ENCODE measurements at regions not wholly inside any gene's neighbourhood (a gene's known extent, or its start where the extent isn't known, plus 50 kb on each side); places are given as distances from the start of the nearest gene placed in this dataset.

- no peak overlapping the region for H2BK5ac ChIP-seq (ENCODE audit: low read length)
- WGBS, 2 donors (ENCODE audit: extremely low coverage in 2 of 2, insufficient read length in 2 of 2, insufficient replicate concordance in 1 of 2), result no CpG with 5 or more reads among the region's 4 CpGs
- peaks cover 0 to 2% of the 10 kb centered on the region in 2 donors for H3K4me1 ChIP-seq (ENCODE audit: control insufficient read depth in 2 of 2, insufficient read depth in 1 of 2, low read depth in 1 of 2, low read length in 2 of 2)
- no peak overlapping the region for H2BK120ac ChIP-seq (ENCODE audit: low read depth, low read length)
- H3K4me2 ChIP-seq (ENCODE audit: insufficient read depth, low read length, poor library complexity, severe bottlenecking), result no peak overlapping the region
- no peaks in the 10 kb centered on the region for H3K36me3 ChIP-seq (replicated peaks in 1 of 2; ENCODE audit: control insufficient read depth in 2 of 2, insufficient read depth in 2 of 2, low read length in 2 of 2)
- no peaks in the 10 kb centered on the region for H3K9me3 ChIP-seq (replicated peaks in 1 of 2; ENCODE audit: control insufficient read depth in 2 of 2, insufficient read depth in 1 of 2, low read depth in 1 of 2, low read length in 2 of 2)
- H2AK5ac ChIP-seq (ENCODE audit: low read depth, low read length), result no peak overlapping the region
- no peak overlapping the region for H3K9ac ChIP-seq (ENCODE audit: low read depth, low read length, poor library complexity)
- no peak overlapping the region for H2AFZ ChIP-seq (ENCODE audit: low read length)
- no peak overlapping the region for H3K4ac ChIP-seq (ENCODE audit: low read length)
- H2BK15ac ChIP-seq (ENCODE audit: low read length), result no peak overlapping the region
- no peak for DNase-seq (ENCODE audit: low spot score)
- no peaks in the 10 kb centered on the region for H3K27me3 ChIP-seq (ENCODE audit: control insufficient read depth in 3 of 3, insufficient read depth in 3 of 3, low read depth in 1 of 3, low read length in 3 of 3)
- H3K4me3 ChIP-seq (ENCODE audit: low read length in 2 of 2), result no peak overlapping the region
- no peak overlapping the region for H2BK12ac ChIP-seq (ENCODE audit: low read length)
- H3K14ac ChIP-seq (ENCODE audit: low read length), result no peak overlapping the region
- no peak overlapping the region for H3K18ac ChIP-seq (ENCODE audit: low read length)
- no peak overlapping the region for H4K91ac ChIP-seq (ENCODE audit: low read depth, low read length, poor library complexity)
- H3K79me1 ChIP-seq (ENCODE audit: low read depth, low read length), result no peaks in the 10 kb centered on the region
- no peak overlapping the region for H4K8ac ChIP-seq (ENCODE audit: low read depth, low read length)
- no peak overlapping the region for H3K23ac ChIP-seq (ENCODE audit: low read depth, low read length, poor library complexity)
- no peak overlapping the region for H3K27ac ChIP-seq (replicated peaks; ENCODE audit: low read length)
Measured at GRCh38 chr4:181581983-181582382, 661.2 kb upstream of the TENM3 start.

- H4K91ac ChIP-seq (ENCODE audit: low read depth, low read length, poor library complexity), result no peak overlapping the region
- H3K14ac ChIP-seq (ENCODE audit: low read length), result no peak overlapping the region
- H3K4me1 ChIP-seq (ENCODE audit: control insufficient read depth in 2 of 2, insufficient read depth in 1 of 2, low read depth in 1 of 2, low read length in 2 of 2), result peaks cover 0 to 2% of the 10 kb centered on the region in 2 donors
- H2BK15ac ChIP-seq (ENCODE audit: low read length), result no peak overlapping the region
- H3K18ac ChIP-seq (ENCODE audit: low read length), result no peak overlapping the region
- H3K4me2 ChIP-seq (ENCODE audit: insufficient read depth, low read length, poor library complexity, severe bottlenecking), result no peak overlapping the region
- no peak overlapping the region for H3K4me3 ChIP-seq (ENCODE audit: low read length in 2 of 2)
- H2AK5ac ChIP-seq (ENCODE audit: low read depth, low read length), result no peak overlapping the region
- H2BK120ac ChIP-seq (ENCODE audit: low read depth, low read length), result no peak overlapping the region
- DNase-seq (ENCODE audit: low spot score), result no peak
- no CpG with 5 or more reads among the region's 4 CpGs for WGBS, 2 donors (ENCODE audit: extremely low coverage in 2 of 2, insufficient read length in 2 of 2, insufficient replicate concordance in 1 of 2)
- no peak overlapping the region for H2BK5ac ChIP-seq (ENCODE audit: low read length)
- no peaks in the 10 kb centered on the region for H3K79me1 ChIP-seq (ENCODE audit: low read depth, low read length)
- H4K8ac ChIP-seq (ENCODE audit: low read depth, low read length), result no peak overlapping the region
- no peaks in the 10 kb centered on the region for H3K27me3 ChIP-seq (ENCODE audit: control insufficient read depth in 3 of 3, insufficient read depth in 3 of 3, low read depth in 1 of 3, low read length in 3 of 3)
- H3K36me3 ChIP-seq (replicated peaks in 1 of 2; ENCODE audit: control insufficient read depth in 2 of 2, insufficient read depth in 2 of 2, low read length in 2 of 2), result no peaks in the 10 kb centered on the region
- H3K27ac ChIP-seq (replicated peaks; ENCODE audit: low read length), result no peak overlapping the region
- H3K9me3 ChIP-seq (replicated peaks in 1 of 2; ENCODE audit: control insufficient read depth in 2 of 2, insufficient read depth in 1 of 2, low read depth in 1 of 2, low read length in 2 of 2), result no peaks in the 10 kb centered on the region
- no peak overlapping the region for H2AFZ ChIP-seq (ENCODE audit: low read length)
- H3K4ac ChIP-seq (ENCODE audit: low read length), result no peak overlapping the region
- no peak overlapping the region for H3K23ac ChIP-seq (ENCODE audit: low read depth, low read length, poor library complexity)
- H3K9ac ChIP-seq (ENCODE audit: low read depth, low read length, poor library complexity), result no peak overlapping the region
- H2BK12ac ChIP-seq (ENCODE audit: low read length), result no peak overlapping the region
Measured at GRCh38 chr4:181582595-181582994, 660.6 kb upstream of the TENM3 start.

GRCh38 chr4:181588733-181589302 is 654.4 kb upstream of the TENM3 start:
- Histone ChIP-seq H2AK5ac (ENCODE audit: low read depth, low read length) (no peak overlapping the region), H3K27me3 (ENCODE audit: control insufficient read depth in 3 of 3, insufficient read depth in 3 of 3, low read depth in 1 of 3, low read length in 3 of 3) (no peaks in the 10 kb centered on the region), H3K9ac (ENCODE audit: low read depth, low read length, poor library complexity) (no peak overlapping the region), H3K4me2 (ENCODE audit: insufficient read depth, low read length, poor library complexity, severe bottlenecking) (no peak overlapping the region), H3K36me3 (replicated peaks in 1 of 2; ENCODE audit: control insufficient read depth in 2 of 2, insufficient read depth in 2 of 2, low read length in 2 of 2) (no peaks in the 10 kb centered on the region), H4K8ac (ENCODE audit: low read depth, low read length) (no peak overlapping the region), H2AFZ (ENCODE audit: low read length) (no peak overlapping the region), H3K9me3 (replicated peaks in 1 of 2; ENCODE audit: control insufficient read depth in 2 of 2, insufficient read depth in 1 of 2, low read depth in 1 of 2, low read length in 2 of 2) (no peaks in the 10 kb centered on the region), H4K91ac (ENCODE audit: low read depth, low read length, poor library complexity) (no peak overlapping the region), H3K4me3 (ENCODE audit: low read length in 2 of 2) (no peak overlapping the region), H3K23ac (ENCODE audit: low read depth, low read length, poor library complexity) (no peak overlapping the region), H2BK120ac (ENCODE audit: low read depth, low read length) (no peak overlapping the region), H2BK15ac (ENCODE audit: low read length) (no peak overlapping the region), H3K14ac (ENCODE audit: low read length) (no peak overlapping the region), H3K18ac (ENCODE audit: low read length) (no peak overlapping the region), H3K79me1 (ENCODE audit: low read depth, low read length) (no peaks in the 10 kb centered on the region), H2BK12ac (ENCODE audit: low read length) (no peak overlapping the region), H2BK5ac (ENCODE audit: low read length) (no peak overlapping the region), H3K27ac (replicated peaks; ENCODE audit: low read length) (no peak overlapping the region), H3K4ac (ENCODE audit: low read length) (no peak overlapping the region), H3K4me1 (ENCODE audit: control insufficient read depth in 2 of 2, insufficient read depth in 1 of 2, low read depth in 1 of 2, low read length in 2 of 2) (peaks cover 0 to 5% of the 10 kb centered on the region in 2 donors)
- DNase-seq (ENCODE audit: low spot score), result no peak
- WGBS, 2 donors (ENCODE audit: extremely low coverage in 2 of 2, insufficient read length in 2 of 2, insufficient replicate concordance in 1 of 2), result no CpG with 5 or more reads among the region's 4 CpGs

GRCh38 chr4:181592221-181592745 is 650.9 kb upstream of the TENM3 start:
- H4K91ac ChIP-seq (ENCODE audit: low read depth, low read length, poor library complexity), result no peak overlapping the region
- H3K14ac ChIP-seq (ENCODE audit: low read length), result no peak overlapping the region
- no peaks in the 10 kb centered on the region for H3K79me1 ChIP-seq (ENCODE audit: low read depth, low read length)
- H3K9ac ChIP-seq (ENCODE audit: low read depth, low read length, poor library complexity), result no peak overlapping the region
- DNase-seq (ENCODE audit: low spot score), result no peak
- no peak overlapping the region for H3K18ac ChIP-seq (ENCODE audit: low read length)
- no peaks in the 10 kb centered on the region for H3K27me3 ChIP-seq (ENCODE audit: control insufficient read depth in 3 of 3, insufficient read depth in 3 of 3, low read depth in 1 of 3, low read length in 3 of 3)
- no peaks in the 10 kb centered on the region for H3K36me3 ChIP-seq (replicated peaks in 1 of 2; ENCODE audit: control insufficient read depth in 2 of 2, insufficient read depth in 2 of 2, low read length in 2 of 2)
- no peak overlapping the region for H3K23ac ChIP-seq (ENCODE audit: low read depth, low read length, poor library complexity)
- H2BK12ac ChIP-seq (ENCODE audit: low read length), result no peak overlapping the region
- no peak overlapping the region for H3K27ac ChIP-seq (replicated peaks; ENCODE audit: low read length)
- H2BK15ac ChIP-seq (ENCODE audit: low read length), result no peak overlapping the region
- H2BK120ac ChIP-seq (ENCODE audit: low read depth, low read length), result no peak overlapping the region
- no peak overlapping the region for H2AK5ac ChIP-seq (ENCODE audit: low read depth, low read length)
- peaks cover 0 to 5% of the 10 kb centered on the region in 2 donors for H3K4me1 ChIP-seq (ENCODE audit: control insufficient read depth in 2 of 2, insufficient read depth in 1 of 2, low read depth in 1 of 2, low read length in 2 of 2)
- WGBS, 2 donors (ENCODE audit: extremely low coverage in 2 of 2, insufficient read length in 2 of 2, insufficient replicate concordance in 1 of 2), result no CpG with 5 or more reads among the region's 5 CpGs
- H2AFZ ChIP-seq (ENCODE audit: low read length), result peak overlapping the region; percentile 76
- no peak overlapping the region for H3K4me2 ChIP-seq (ENCODE audit: insufficient read depth, low read length, poor library complexity, severe bottlenecking)
- H3K9me3 ChIP-seq (replicated peaks in 1 of 2; ENCODE audit: control insufficient read depth in 2 of 2, insufficient read depth in 1 of 2, low read depth in 1 of 2, low read length in 2 of 2), result no peaks in the 10 kb centered on the region
- no peak overlapping the region for H4K8ac ChIP-seq (ENCODE audit: low read depth, low read length)
- H3K4me3 ChIP-seq (ENCODE audit: low read length in 2 of 2), result no peak overlapping the region
- H3K4ac ChIP-seq (ENCODE audit: low read length), result no peak overlapping the region
- no peak overlapping the region for H2BK5ac ChIP-seq (ENCODE audit: low read length)

Data from neuronal stem cell (in vitro differentiated cells).